Neuron (in vitro differentiated cells): ENCODE measurements at regions not wholly inside any gene's neighbourhood (a gene's known extent, or its start where the extent isn't known, plus 50 kb on each side); places are given as distances from the start of the nearest gene placed in this dataset.
"Not testable (repeated sequence)": the region's sequence is repeated elsewhere in the genome, so short reads cannot be mapped to it uniquely, and the experiment has no call there.

Source experiments
- H2AFZ ChIP-seq: one replicate; pipeline ENCODE4 v1.6.1; 2013; ENCODE audit warnings: low read depth, mild to moderate bottlenecking, inconsistent platforms, low read length, moderate library complexity
- H3K27me3 ChIP-seq: one replicate; pipeline ENCODE4 v1.6.1; 2013; ENCODE audit warnings: low read length; ENCODE audit not compliant: insufficient read depth
- H3K36me3 ChIP-seq: one replicate; pipeline ENCODE4 v1.6.1; 2013; ENCODE audit warnings: low read length; ENCODE audit not compliant: insufficient read depth
- H3K4me1 ChIP-seq: one replicate; pipeline ENCODE4 v1.6.1; 2013; ENCODE audit warnings: low read length; ENCODE audit not compliant: insufficient read depth
- H3K4me3 ChIP-seq: 2 replicates; pipeline ENCODE4 v1.5.1; 2013; ENCODE audit warnings: mild to moderate bottlenecking, low read length, moderate library complexity
- H3K9me3 ChIP-seq: one replicate; pipeline ENCODE4 v1.6.1; 2013; ENCODE audit warnings: low read length

DNA sequence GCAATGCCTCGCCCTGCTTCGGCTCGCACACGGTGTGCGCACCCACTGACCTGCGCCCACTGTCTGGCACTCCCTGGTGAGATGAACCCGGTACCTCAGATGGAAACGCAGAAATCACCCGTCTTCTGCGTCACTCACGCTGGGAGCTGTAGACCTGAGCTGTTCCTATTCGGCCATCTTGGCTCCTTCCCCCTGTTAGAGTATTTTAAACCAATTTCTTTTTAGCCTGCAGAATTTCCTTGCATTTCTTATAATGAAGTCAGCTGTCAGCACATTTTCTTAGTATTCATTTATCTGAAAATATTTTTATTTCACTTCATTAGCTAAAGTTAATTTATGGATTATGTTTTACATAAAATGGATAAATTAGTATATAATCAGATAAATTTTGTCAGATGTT lies 288.8 kb downstream of the LIG4 start:
- not testable (repeated sequence) for H3K9me3 ChIP-seq, H3K36me3 ChIP-seq, H2AFZ ChIP-seq, H3K4me3 ChIP-seq, H3K4me1 ChIP-seq, H3K27me3 ChIP-seq

DNA sequence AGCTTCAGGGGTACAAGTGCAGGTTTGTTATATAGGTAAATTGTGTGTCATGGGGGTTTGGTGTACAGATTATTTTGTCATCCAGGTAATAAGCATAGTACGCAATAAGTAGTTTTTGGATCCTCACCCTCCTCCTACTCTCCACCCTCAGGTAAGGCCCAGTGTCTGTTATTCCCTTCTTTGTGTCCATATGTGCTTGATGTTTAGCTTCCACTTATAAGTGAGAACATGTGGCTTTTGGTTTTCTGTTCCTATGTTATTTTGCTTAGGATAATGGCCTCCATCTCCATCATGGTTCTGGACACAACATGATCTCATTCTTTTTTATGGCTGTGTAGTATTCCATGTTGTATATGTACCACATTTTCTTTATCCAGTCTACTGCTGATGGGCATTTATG lies 298.4 kb downstream of the LIG4 start:
- not testable (repeated sequence) for H2AFZ ChIP-seq, H3K4me1 ChIP-seq, H3K4me3 ChIP-seq, H3K27me3 ChIP-seq, H3K36me3 ChIP-seq, H3K9me3 ChIP-seq

DNA sequence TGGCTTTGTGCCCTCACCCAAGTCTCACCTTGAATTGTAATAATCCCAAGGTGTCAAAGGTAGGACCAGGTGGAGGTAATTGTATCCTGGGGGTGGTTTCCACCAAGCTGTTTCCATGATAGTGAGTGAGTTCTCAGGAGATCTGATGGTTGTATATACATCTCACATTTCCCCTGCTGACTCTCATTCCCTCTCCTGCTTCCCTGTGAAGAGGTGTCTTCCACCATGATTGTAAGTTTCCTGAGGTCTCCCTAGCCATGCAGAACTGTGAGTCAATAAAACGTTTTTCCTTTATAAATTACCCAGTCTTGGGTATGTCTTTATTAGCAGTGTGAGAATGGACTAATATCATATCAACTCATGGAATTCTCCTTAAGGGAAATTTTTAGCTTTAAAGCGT lies 302.6 kb downstream of the LIG4 start:
- Histone ChIP-seq H3K27me3 (no peaks in the 10 kb centered on the region), H3K36me3 (no peaks in the 10 kb centered on the region), H3K9me3 (no peaks in the 10 kb centered on the region), H3K4me1 (no peaks in the 10 kb centered on the region), H2AFZ (no peak overlapping the region), H3K4me3 (no peak overlapping the region)

DNA sequence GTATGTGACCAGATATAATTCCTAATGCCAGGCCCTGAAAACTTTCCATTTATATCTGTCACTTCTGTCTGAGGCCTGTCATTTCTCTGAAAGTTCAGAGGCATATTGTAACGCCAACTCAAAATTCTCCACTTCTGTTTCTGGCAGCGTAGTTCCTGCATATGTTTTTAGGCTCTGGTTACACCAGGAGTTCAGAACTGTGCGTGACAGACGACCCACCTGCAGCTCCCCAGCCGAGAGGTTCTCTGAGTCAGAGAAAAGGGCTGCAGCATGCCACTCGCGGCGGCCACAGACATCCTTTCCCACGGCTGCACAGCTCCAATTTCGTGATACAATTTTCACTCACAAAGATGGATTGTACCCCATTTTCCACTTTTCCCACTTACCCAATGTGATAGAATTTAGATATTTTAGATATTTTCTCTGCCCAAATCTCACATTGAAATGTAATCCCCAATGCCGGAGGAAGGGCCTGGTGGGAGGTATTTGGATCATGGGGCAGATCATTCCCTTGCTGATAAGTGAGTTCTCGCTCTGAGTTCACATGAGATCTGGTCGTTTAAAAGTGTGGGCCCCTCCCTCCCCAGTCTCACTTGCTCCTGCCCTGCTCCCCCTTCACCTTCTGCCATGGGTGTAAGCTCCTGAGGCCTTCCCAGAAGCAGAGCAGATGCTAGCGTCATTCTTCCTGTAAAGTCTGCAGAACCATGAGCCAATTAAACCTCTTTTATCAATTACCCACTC lies 308.1 kb downstream of the LIG4 start:
- Histone ChIP-seq H3K4me3 (no peak overlapping the region), H3K9me3 (no peaks in the 10 kb centered on the region)

DNA sequence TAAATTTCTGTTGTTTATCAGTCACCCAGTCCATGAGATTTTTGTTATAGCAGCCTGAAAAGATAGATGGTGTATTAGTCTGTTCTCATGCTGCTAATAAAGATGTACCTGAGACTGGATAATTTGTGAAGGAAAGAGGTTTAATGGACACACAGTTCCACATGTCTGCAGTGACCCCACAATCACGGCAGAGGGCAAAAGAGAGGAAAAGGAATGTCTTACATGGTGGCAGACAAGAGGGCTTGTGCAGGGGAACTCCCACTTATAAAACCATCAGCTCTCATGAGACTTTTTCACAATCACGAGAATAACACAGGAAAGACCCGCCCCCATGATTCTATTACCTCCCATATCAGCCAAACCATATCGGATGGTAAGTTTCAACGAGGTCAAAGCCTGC lies 309.2 kb downstream of the LIG4 start:
- Histone ChIP-seq H3K4me1 (no peaks in the 10 kb centered on the region), H2AFZ (no peak overlapping the region), H3K4me3 (no peak overlapping the region), H3K36me3 (no peaks in the 10 kb centered on the region), H3K9me3 (no peaks in the 10 kb centered on the region), H3K27me3 (no peaks in the 10 kb centered on the region)

More for the DNA sequence above, 308.1 kb downstream of the LIG4 start:
- Histone ChIP-seq H3K4me1 (no peaks in the 10 kb centered on the region), H2AFZ (no peak overlapping the region), H3K36me3 (no peaks in the 10 kb centered on the region), H3K27me3 (no peaks in the 10 kb centered on the region)

DNA sequence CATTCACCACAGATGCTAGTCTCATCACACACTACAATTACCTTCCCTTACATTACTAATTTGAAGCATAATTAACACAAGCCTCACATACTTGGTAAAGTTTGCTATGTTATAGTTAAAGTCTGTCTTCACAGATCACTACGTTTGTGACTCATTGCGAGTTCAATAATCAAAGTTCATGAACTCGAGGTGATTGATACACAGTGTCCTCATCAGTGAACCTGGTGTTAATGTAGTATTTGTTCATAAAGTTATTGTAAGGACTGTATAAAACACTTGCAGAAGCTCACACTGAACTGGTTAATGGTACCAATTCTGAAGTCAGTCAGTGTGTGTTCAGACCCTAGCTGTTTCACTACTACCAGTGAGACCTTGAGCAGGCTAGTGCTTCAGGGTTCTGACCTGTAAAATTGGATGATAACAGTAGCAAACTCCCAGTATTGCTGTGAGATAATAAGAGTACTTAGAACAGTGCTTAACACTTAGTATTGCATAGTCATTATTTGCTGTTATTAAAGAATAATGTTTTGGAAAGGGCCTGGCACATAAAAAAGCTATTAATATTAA lies 313.3 kb downstream of the LIG4 start:
- H3K36me3 ChIP-seq = no peaks in the 10 kb centered on the region
- H3K4me1 ChIP-seq = no peaks in the 10 kb centered on the region
- H2AFZ ChIP-seq = no peak overlapping the region
- H3K9me3 ChIP-seq = no peaks in the 10 kb centered on the region
- H3K27me3 ChIP-seq = no peaks in the 10 kb centered on the region
- no peak overlapping the region for H3K4me3 ChIP-seq

DNA sequence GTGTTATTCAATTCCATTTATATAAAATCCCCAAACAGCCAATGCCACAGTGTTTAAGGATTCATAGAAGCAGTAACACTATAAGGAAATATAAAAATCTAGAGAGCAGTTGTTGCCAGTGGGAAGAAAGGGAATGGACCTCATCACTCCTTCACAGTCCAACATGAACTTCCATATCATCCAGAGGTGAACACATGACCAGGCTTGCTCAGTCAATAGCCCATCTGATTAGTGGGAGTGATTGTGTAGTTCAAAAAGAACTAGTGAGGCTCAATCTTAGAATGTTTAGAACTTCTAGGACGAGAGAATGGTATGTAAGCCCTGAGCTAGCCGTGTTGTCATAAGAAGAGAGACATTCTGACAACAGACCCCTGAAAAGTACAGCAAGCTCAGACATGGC lies 314.1 kb downstream of the LIG4 start:
- Histone ChIP-seq H3K36me3 (no peaks in the 10 kb centered on the region), H3K4me3 (no peak overlapping the region), H3K4me1 (no peaks in the 10 kb centered on the region), H3K27me3 (no peaks in the 10 kb centered on the region), H2AFZ (no peak overlapping the region), H3K9me3 (no peaks in the 10 kb centered on the region)

DNA sequence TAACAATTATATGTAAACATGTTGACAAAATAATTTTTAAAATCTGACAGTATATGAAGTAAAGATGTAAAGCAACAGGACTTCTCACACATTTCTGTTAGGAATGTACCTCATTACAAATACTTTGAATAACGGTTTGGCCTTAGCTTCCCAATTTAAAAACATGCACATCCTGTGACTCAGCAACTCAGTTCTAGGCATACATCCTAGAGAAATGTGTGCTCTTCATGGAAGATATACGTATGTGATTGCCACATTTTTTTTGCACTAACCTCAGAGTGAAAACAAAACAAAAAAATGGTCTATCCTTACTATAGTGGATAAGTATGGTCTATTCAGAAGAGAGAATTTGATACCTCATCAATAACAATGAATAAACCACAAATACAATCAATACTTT lies 314.6 kb downstream of the LIG4 start:
- Histone ChIP-seq H3K4me3 (no peak overlapping the region), H3K36me3 (no peaks in the 10 kb centered on the region), H2AFZ (no peak overlapping the region), H3K4me1 (no peaks in the 10 kb centered on the region), H3K9me3 (no peaks in the 10 kb centered on the region), H3K27me3 (no peaks in the 10 kb centered on the region)

DNA sequence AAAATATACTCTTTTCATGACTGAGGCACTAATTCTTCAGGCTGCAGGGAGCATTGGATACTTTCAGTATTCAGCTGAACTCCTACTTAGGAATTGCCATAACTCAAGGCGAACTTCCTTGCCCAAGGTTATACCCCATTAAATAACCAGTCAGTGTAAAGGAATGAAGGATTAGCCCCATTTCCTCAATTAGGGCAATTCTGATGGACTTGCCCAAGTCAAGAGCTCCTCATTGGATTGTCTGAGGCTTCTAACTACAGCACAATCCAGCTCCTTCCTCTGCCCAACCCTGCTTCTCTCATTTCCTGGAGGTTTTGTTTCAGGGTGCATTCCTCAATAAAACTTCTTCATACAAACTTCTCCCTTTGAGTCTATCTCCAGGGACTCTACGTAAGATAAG lies 329.2 kb downstream of the LIG4 start:
- no peaks in the 10 kb centered on the region for H3K9me3 ChIP-seq
- no peak overlapping the region for H3K4me3 ChIP-seq
- H3K36me3 ChIP-seq = no peaks in the 10 kb centered on the region
- no peaks in the 10 kb centered on the region for H3K27me3 ChIP-seq
- H3K4me1 ChIP-seq = no peaks in the 10 kb centered on the region
- H2AFZ ChIP-seq = no peak overlapping the region

DNA sequence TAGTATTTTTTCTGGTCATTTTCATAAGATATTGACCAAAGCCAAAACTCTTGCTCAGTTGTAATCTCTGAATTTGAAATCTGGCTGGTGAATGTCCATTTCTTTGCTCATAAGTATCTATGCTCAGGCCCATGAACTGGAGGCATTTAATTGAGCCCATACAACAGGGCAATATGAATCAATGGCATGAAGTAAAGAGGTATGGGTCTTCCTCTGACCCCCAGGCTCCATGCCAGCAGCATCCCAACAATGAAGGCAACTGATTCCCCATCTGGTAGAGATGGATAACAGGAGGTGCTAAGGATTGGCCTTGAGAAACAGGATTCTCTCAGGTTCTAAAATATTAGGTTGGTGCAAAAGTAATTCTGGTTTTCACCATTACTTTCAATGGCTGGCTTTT lies 330.8 kb downstream of the LIG4 start:
- no peak overlapping the region for H3K4me3 ChIP-seq
- H3K4me1 ChIP-seq = no peaks in the 10 kb centered on the region
- H3K9me3 ChIP-seq = no peaks in the 10 kb centered on the region
- no peaks in the 10 kb centered on the region for H3K36me3 ChIP-seq
- no peaks in the 10 kb centered on the region for H3K27me3 ChIP-seq
- no peak overlapping the region for H2AFZ ChIP-seq

DNA sequence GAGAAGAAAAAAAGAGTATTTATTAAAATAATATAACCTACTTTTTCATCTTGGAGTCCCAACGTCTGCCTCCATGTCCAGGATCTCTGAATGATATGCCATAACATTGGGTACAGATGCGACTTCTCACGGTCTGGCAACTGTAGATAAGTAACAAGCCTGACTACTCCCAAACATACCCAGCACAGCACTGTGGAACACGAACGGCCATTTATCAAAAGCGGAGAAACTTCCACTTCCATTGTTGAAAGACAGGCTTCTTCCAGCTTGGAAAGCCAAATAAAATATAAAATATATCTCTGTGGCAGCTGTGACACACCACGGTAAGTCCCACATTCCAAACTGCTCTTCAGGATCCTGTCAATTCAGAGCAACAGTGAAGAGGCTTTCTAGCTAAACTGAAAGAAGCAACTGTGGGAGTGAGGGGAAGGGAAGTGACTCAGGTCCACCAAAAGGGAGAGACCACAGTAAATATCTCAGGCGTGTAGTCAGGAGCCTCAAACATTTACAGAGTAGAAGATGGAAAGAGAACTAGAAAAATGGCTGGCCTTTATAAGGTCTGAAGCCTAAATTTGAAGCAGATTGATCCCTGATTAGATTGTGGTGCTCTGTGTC lies 331.7 kb downstream of the LIG4 start:
- Histone ChIP-seq H3K27me3 (no peaks in the 10 kb centered on the region), H2AFZ (no peak overlapping the region), H3K4me3 (no peak overlapping the region), H3K4me1 (no peaks in the 10 kb centered on the region), H3K36me3 (no peaks in the 10 kb centered on the region), H3K9me3 (no peaks in the 10 kb centered on the region)

DNA sequence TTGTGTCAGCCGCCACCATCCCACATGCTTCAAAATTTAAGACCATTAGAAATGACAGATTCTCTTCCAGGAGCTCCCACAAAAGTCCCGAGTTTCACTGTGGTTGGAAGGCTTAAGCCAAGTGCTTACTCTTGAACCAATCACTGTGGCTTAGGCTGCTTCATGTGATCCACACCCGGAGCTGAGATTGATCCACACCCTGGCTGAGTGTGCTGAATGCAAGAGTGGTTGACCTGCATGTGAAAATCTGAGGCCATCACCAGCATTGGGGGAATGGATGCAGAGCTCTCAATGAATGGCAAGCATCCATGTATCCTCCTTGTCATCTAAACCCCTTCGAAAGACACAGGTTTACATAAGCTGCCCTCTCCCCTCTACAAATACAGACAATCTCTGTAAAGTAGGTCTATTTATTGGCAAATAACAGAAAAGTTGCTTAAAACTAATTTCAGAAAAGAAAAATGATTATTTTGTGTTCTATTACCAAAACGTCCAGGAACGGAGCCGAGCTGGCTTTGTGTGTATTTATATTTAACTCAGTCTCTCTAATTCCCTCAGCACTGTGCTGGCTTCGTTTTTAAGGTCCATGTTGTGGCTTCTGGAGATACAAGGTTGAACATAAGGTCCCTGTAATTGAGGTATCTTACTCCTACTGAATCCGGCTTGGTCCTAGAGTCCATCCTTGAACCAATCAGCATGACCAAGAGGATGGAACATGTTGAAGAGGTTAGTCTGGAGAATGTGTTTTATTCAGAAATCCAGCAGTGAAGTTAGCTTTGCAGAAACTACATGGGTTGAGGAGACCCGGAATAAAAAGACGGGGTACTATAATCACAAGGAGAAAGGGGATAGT lies 332.4 kb downstream of the LIG4 start:
- Histone ChIP-seq H3K4me1 (no peaks in the 10 kb centered on the region), H3K36me3 (no peaks in the 10 kb centered on the region), H2AFZ (no peak overlapping the region), H3K4me3 (no peak overlapping the region), H3K9me3 (no peaks in the 10 kb centered on the region), H3K27me3 (no peaks in the 10 kb centered on the region)

DNA sequence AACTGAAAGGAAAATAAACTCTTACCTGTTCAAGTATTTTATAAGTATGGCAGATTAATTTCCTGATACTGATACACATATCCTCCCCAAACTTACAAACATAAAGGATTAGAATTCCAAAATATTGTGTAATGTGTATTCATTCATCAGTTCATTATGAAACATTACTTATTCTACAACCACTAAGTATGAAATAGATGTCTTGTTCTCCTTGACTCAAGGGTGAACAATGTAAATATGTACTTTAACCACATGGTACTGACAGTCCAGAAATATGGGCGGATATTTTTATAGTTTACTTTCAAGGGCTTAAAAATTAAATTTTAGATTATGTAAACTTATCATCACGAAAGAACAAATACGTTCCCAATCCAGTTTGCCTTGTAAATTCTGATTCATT lies 334.0 kb downstream of the LIG4 start:
- Histone ChIP-seq H3K4me3 (no peak overlapping the region), H3K36me3 (no peaks in the 10 kb centered on the region), H2AFZ (no peak overlapping the region), H3K4me1 (no peaks in the 10 kb centered on the region), H3K27me3 (no peaks in the 10 kb centered on the region), H3K9me3 (no peaks in the 10 kb centered on the region)
